HT-29 (cell line): ENCODE measurements at regions not wholly inside any gene's neighbourhood (a gene's known extent, or its start where the extent isn't known, plus 50 kb on each side); places are given as distances from the start of the nearest gene placed in this dataset.
"Not testable (repeated sequence)": the region's sequence is repeated elsewhere in the genome, so short reads cannot be mapped to it uniquely, and the experiment has no call there.

Source experiments
- DNase-seq: peaks from one replicate; pipeline ENCODE4 v3.0.0-alpha.2; 2015; ENCODE audit warnings: low spot score

- DNase-seq: not testable (repeated sequence)
Measured at GRCh38 chr2:87603418-87604278, 144.2 kb upstream of the PLGLB2 start.

DNA sequence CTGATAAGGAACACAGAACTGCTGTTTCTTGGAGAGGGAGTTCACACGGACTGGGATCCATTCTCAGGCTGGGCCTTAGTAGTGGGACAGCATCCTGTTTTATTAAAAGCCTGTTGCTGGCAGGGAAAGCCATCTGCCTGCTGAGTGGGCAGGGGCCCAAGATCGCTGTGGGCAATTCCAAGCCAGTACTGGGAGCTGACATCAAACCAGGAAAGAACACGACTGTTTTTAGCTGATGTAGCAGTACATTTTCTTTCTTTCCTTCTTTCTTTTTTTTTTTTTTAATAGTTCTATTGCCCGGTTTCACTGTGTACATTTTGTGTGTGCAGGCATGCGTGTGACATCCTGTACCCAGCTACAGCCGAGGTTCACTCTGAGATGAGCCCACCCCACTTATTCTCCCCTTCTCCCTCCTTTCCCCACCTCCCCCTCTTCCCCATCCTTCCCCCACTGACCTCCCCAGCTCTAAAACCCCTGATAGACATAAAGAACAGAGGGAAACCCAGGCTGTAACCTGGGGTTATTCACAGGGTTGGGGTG lies 143.5 kb upstream of the PLGLB2 start:
- not testable (repeated sequence) for DNase-seq

DNA sequence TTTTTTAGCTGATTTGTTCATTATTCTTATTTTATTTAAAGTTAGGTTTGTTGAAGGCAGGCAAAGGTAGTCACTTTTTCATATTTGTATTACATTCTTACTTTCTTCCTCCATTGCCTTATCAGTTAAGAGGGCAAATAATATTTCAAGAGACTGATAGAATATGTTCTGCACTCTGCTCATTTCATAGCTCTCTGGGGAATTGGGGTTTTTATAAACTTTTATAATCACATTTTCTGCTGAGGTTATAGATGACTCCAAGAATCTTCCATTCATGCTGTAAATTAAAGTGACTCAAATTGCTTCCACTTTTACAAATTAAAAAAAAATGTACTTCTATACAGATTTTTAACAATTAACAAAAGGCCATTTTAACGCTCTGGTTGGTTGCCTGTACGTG lies 142.9 kb upstream of the PLGLB2 start:
- not testable (repeated sequence) for DNase-seq

DNA sequence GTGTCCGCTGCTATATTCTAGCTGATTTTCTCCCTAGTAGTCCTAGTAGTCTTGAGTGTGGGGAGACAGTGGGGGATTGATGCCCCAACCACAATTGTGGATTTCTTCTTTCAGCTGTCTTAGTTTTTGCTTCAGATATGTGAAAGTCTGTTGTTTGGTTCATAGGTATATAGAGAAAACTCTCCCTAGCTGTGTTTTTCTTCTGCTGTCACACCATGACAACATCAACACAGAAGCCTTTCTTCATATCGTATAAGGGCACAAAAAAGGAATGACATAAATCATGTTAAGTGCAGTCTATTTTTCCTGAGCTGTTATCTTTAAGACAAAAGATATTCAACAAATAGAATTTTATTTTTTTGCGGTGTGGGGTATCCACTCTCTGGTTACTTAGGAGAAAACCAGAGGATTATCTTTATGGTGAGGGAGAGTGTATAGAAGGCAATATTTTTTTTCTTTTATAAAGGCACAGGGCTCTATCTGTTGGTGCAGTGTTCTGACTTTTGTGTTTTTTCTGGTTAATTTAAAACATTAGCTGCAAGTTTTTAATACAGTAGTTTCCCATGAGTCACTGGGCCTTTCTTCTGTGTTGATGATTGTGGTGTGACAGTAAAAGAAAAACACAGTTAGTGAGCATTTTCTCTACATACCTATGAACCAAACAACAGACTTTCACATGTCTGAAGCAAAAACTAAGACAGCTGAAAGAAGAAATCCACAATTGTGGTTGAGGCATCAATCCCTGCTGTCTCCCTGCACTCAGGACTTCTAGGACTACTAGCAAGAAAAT lies 139.3 kb upstream of the PLGLB2 start:
- DNase-seq: not testable (repeated sequence)

- DNase-seq: not testable (repeated sequence)
Measured at GRCh38 chr2:87610974-87611373, 136.9 kb upstream of the PLGLB2 start.

- DNase-seq: not testable (repeated sequence)
Measured at GRCh38 chr2:87611416-87611815, 136.5 kb upstream of the PLGLB2 start.

- DNase-seq: not testable (repeated sequence)
Measured at GRCh38 chr2:87611956-87612355, 135.9 kb upstream of the PLGLB2 start.

GRCh38 chr2:87614829-87615434 lies 133.0 kb upstream of the PLGLB2 start:
- not testable (repeated sequence) for DNase-seq

DNA sequence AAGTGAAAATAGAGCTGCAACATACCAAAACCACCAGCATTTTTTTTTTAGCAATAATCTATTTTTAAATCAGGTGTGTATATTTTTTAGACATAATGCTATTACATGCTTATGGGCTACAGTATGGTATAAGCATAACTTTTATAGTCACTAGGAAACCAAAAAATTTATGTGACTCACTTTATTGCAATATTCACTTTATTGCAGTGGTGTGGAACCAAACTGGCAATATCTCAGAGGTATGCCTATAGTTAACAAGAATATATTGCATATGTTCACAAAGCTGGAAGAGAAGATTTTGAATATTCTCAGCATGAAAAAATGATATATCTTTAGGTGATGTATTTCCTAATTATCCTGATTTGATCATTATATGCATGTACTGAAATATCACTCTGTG lies 128.8 kb upstream of the PLGLB2 start:
- DNase-seq: not testable (repeated sequence)

GRCh38 chr2:87621139-87621538 lies 126.7 kb upstream of the PLGLB2 start:
- DNase-seq: not testable (repeated sequence)

GRCh38 chr2:87622720-87623119 lies 125.2 kb upstream of the PLGLB2 start:
- not testable (repeated sequence) for DNase-seq

DNA sequence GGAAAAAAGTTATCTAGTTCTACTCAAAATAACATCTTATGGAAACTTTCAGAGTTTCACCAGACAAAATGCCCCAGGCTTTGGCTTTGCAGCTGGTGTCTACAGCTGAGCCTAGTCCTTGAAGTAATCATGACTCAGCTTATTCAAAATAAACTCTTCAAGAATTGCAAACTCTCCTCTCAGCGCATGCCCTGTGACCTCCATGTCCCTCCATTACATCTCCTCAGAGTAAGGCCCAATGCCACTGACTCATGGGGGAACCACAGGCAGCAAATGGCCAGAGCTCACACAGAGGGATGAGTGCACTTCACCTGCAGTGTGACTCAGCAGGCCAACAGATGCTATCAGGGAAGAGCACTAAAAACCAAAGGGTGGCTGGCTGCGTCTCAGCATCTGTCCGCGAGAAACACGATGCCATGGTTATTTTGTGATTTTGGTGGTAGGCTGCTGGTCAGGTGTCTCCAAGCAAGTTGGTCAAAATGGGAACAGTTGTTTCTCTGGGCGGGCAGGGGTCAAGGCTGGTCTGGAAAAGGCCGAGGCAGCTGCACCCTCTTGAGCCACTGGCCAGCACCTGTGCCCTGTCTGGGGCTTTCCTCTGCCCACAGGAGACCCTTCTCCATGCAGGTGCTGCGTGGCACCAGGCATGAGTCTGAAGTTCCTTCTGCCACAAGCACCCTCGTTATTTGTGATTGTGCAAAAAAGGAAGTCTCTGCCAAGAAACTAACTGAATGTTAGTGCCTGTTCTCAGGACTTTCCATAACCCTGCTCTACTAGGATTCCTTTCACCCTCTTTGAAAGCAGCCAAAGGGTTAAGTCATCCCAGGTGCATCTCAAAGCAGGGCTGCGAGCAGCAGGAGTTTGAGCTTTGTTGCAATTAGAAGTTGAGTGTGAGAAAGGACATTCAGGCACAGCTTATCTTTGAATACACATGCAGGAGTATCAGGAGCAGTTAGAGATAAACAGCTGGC lies 118.1 kb upstream of the PLGLB2 start:
- DNase-seq: peak; percentile 1

DNA sequence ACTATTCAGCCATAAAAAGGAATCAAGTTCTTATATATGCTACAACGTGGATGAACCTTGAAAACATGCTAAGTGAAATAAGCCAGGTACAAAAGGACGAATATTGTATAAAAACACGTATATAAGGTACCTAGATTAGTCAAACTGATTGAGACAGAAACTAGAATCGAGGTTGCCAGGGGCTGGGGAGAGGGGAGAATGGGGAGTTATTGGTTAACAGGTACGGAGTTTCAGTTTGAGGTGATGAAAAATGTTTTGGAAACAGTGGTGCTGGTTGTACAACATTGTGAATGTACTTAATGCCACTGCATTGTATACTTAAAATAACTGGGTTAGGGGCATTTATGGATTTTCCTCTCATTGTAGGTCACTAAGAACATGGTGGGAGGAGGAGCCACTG lies 117.0 kb upstream of the PLGLB2 start:
- not testable (repeated sequence) for DNase-seq

- not testable (repeated sequence) for DNase-seq
Measured at GRCh38 chr2:87631402-87631801, 116.5 kb upstream of the PLGLB2 start.

DNA sequence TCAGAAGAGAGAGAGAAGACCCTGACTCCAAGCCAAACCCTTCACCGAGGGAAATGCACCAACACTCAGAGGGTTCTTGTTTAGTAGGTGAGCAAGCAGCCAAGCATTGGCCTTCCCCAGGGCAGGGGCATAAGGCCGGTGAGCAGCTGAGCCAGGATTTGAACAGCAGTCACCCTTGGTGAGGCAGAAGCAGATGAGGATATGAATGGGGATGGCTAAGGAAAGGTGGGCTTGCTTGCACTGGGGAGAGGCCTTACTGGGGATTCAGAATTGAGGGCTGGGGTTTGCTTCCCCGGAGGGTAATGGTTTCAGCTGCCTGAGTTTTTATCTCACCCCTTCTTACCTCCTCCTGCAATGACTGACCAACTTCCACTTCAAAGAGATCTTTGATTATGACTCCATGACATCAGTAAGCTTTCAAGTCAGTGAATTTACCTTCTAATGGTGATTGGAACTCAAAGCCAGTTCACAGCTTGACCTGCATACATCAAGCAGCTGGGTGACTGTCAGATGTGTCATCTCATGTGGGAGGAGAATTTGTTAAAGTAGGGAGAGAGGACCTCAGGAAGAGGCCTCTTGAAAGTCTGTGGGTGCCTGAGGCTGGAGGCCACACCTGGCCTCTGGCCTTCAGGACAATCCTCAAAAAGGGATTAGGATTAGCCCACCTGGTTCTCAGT lies 114.5 kb upstream of the PLGLB2 start:
- not testable (repeated sequence) for DNase-seq

DNA sequence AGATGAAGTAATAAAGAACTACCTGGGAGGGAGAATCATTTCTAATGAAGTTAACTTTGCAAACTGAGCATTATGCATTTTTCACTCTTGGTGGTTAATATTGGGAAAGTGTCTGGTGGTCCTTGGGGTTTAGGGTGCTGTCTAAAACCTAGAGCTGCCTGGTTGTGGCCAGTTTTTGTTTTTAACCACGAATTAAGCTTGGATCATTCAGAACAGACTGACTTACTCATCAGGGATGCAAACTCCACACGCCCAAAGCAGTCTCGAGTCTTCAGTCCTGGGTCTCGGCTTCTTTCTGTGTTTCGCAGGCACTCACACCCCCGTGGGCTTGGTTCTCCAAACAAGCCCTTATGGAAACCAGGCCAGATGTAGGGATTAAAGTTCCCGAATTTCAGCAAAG lies 113.8 kb upstream of the PLGLB2 start:
- DNase-seq: not testable (repeated sequence)

GRCh38 chr2:87634971-87635650 lies 112.8 kb upstream of the PLGLB2 start:
- not testable (repeated sequence) for DNase-seq

- DNase-seq: not testable (repeated sequence)
Measured at GRCh38 chr2:87636246-87636645, 111.6 kb upstream of the PLGLB2 start.

DNA sequence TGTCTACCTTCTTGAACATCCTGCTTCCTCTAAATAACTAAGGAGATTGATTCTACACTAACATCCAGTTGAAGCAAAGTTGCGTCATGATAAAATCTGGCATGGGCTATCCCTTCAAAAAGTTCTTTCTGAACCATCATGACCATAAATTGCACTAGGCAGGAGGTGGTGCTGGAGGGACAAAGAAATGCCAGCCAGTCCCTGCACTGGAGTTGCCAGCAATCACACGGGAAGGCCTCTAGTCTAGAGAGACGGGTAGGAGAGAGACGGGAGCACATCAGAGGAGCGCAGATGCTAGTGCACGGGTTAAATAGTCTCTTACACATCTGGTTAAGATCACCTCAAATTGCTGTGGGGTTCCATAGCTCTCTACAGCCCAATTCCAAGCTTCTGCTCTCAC lies 111.2 kb upstream of the PLGLB2 start:
- DNase-seq: not testable (repeated sequence)
